ENCODE measurements at regions not wholly inside any gene's neighbourhood (a gene's known extent, or its start where the extent isn't known, plus 50 kb on each side); places are given as distances from the start of the nearest gene placed in this dataset.
"Not testable (repeated sequence)": the region's sequence is repeated elsewhere in the genome, so short reads cannot be mapped to it uniquely, and the experiment has no call there.

DNA sequence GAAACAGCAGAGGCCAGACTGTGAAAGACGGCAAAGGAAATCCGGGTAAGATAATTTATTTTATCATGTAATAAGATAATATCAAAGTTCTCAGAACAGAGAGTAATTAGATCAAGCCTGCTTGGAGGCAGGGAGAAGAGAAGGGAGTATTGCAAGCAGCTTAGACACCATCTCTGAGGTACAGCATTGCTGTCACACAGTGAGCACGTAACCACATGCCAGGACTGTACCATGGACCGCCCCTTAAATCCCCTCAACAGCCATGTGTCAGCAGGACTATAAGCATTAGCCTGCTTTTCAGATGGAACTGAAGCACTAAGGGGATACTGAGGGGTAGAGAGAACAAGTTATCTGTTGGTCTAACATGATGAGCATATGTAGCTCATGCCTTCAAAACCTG is 141.5 kb downstream of the C6orf118 start:
- DNase-seq (ENCODE audit: low read depth in 2 of 2): no peak

DNA sequence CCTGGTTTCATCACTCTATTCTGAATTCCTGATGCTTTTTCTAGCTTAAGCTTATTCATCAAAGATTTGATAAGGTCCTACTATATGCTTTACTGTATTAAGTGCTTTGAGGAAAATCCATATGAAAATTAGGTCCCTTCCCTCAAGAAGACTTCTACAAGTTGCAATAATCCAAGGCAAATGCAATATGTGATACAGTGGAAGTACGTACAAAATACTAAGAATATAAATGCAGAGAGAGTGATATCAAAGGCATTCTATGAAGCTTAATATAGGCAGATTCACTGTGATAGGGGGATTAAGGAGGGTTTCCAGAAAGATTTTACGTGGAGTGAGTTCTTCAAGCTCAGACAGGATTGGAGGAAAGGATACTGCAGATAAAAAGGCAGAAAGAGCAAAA is 142.1 kb downstream of the C6orf118 start:
- DNase-seq (ENCODE audit: low read depth in 2 of 2): no peak

DNA sequence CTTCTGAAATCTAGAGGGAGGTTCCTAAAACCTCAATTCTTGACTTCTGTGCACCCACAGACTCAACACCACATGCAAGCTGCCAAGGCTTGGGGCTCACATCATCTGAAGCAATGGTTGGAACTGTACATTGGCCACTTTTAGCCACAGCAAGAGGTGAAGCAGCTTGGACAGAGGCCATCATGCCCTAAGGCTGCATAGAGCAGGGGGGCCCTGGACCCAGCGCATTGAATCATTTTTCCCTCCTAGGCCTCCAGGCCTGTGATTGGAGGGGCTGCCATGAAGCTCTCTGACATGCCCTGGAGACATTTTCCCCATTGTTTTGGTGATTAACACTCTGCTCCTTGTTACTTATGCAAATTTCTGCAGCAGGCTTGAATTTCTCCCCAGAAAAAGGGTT is 145.9 kb downstream of the C6orf118 start:
- no peak for DNase-seq (ENCODE audit: low read depth in 2 of 2)

DNA sequence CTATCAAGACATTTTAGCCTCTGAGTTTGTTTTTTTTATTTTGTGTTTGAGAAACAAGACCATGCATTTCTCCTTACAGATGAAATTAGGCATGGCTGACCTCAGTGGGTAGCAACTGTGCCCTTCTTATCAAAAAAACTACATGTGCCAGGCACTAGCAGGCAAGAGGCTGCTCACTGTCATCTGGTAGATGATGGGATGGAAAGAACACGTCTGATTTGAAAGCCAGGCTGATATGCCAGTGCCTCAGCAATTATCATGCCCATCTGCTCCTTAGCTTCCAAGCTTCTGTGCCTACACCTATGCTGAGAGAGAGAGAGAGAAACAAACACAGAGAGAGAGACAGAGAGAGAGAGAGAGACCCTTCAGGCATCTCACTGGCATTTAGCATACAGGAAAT is 149.9 kb downstream of the C6orf118 start:
- DNase-seq (ENCODE audit: low read depth in 2 of 2): no peak

DNA sequence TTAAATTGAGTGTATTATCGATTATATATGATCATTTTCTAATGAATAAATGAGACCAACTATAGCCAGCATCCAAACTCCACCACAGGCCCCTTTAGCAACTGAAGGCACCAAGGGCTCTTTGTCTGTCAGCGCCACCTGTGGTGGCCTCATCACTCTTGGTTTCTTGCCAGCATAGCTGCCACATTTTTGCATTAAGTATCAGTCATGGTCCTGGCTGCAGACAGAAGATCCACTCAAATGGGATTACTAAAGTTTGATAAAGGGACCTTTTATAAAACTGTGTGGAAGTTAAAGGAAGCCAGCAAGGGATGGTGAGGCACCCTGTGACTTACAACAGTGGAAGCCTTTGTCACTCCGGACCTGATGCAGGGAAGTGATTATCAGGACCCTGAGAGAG is 162.9 kb downstream of the C6orf118 start:
- no peak for DNase-seq (ENCODE audit: low read depth in 2 of 2)

DNA sequence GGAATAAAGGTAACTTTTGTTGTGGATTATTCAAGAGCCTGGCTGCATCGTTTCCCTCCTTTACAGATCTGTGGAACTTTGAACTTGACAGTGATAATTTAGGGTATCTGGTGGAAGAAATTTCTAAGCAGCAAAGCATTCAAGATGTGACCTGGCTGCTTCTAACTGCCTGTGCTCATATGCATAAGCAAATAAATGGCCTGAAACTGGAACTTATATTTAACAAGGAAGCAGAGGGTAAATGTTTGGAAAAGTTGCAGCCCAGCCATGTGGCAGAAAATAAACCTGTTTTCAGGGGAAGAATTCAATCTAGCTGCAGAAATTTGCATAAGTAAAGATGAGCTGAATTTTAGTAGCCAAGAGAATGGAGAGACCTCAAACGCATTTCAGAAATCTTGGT is 173.5 kb downstream of the C6orf118 start:
- no peak for DNase-seq (ENCODE audit: low read depth in 2 of 2)

DNA sequence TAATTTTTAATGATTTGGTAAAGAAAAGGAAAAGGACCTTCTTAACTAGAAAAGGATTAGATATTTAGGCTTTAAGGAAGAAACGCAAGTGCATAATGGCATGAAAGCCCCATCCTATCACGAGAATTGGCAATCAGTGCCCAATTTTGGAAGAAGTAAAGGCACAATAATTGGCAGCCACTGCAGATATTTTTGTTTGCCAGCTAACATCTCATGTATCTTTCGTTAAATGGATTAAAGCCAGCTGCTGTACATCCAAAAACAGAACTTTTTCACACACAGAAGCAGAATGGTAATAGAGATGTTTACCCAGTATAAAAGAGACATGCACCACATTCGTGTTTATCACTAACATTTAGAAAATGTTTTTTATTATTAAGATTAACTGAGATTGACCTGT is 180.3 kb downstream of the C6orf118 start:
- no peak for DNase-seq (ENCODE audit: low read depth in 2 of 2)

DNA sequence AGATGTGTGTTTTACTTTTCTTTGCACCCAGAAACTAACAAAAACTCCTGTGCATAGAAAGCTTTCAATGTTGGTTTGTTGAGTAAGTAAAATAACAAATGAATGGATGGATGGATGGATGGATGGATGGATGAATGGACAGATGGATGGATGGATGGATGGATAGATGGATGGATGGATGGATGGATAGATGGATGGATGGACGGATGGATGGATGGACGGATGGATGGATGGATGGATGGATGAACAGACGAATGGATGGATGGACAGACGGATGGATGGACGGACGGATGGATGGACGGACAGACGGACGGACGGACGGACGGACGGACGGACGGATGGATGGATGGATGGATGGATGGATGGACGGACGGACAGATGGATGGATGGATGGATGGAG is 181.7 kb downstream of the C6orf118 start:
- not testable (repeated sequence) for DNase-seq (ENCODE audit: low read depth in 2 of 2)

DNA sequence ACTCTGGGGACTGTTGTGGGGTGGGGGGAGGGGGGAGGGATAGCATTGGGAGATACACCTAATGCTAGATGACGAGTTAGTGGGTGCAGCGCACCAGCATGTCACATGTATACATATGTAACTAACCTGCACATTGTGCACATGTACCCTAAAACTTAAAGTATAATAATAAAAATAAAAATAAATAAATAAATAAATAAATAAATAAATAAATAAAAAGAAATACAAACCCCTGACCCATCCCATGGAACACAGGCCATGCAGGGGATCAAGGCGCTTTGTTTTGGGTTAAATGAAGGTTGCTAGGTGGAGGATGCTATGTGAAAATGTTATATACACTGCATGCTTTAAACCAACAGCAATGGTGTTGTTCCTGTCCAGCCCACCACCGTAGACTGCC is 184.7 kb downstream of the C6orf118 start:
- DNase-seq (ENCODE audit: low read depth in 2 of 2): not testable (repeated sequence)

DNA sequence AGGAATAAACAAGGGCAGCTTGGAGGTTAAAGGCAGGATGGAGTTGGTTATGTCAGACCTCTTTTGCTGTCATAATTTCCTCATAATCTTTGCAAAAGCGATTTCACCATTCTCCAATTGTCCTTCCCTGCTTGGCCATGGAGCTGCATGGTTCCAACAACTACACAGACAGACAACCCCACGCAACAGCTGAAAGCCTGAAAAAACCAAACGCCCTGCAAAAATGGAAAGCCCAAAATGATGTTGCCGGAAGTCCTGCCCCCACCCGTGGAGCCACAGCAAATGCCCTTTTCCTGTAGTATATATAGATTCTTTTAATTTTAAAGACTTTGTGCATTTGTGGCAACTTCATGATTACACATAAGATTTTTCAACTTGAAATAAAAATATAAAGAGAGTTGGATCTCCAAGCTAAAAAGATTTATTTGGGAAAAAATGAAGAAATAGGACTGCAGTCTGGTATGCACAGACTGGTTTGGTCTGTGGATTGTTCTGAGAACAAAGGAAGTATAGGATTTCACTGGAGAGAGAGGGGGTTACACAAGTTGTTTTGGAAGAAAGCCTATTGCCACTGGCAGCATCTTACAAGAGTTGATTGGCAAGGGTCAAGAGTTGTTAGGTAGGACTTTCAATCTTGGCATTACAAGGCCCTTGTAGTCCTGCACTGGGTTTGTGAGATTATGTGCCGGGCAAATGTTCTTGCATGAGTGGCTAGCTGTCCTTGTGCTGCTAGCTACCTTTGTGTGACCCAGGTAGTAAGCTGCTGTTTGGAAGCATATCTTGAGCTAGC is 190.0 kb downstream of the C6orf118 start:
- DNase-seq (ENCODE audit: low read depth in 2 of 2): no peak

DNA sequence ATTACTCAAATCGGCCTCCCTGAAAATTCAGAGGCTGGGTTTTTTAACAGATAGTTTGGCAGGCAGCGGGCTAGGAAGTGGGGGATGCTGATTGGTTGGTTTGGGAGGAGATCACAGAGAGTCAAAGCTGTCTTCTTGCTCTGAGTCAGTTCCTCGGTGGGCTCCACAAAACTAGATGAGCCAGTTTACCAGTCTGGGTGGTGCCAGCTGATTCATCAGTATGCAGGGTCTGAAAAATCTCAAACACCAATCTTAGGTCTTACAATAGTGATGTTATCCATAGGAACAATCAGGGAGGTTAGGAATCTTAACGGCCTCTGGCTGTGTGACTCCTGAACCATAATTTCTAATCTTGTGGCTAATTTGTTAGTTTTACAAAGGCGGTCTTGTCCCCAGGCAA is 190.7 kb downstream of the C6orf118 start:
- DNase-seq (ENCODE audit: low read depth in 2 of 2): no peak

DNA sequence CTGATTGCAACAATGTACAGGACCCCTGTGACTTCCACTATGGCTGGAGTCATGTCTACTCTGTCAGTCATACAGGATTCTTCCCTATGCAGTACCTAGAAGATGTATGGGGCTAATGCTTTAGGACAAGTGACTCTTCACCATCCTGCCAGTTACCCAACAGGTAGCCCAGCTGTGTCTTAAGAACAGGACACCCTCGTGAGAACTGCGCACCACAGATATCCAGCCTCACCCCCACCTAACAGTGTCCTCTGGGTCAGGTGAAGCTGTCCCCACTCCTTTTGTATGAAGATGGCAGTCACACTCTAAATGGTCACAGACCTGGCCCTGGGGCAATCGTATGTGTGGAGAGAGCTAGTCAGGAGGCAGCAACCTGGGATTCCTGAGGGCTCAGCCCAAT is 191.6 kb downstream of the C6orf118 start:
- no peak for DNase-seq (ENCODE audit: low read depth in 2 of 2)

DNA sequence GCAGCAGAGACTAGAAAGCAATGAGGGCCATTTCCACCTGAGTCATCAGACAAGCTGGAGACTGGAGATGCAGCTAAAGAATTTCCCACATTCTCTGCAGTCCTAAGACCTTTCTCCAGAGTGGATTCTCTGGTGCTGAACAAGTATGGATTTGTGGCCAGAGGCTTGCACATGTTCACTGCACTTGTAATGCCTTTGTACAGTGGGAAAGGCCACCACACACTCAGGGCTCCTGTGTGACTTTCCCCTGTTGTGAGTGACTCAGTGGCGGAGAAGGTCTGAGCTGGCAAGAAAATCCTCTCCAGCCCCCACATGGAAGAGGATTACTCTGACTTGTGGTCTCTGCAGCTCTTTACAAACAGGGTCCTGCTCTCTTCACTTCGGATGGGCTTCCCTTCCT is 192.3 kb downstream of the C6orf118 start:
- no peak for DNase-seq (ENCODE audit: low read depth in 2 of 2)

DNA sequence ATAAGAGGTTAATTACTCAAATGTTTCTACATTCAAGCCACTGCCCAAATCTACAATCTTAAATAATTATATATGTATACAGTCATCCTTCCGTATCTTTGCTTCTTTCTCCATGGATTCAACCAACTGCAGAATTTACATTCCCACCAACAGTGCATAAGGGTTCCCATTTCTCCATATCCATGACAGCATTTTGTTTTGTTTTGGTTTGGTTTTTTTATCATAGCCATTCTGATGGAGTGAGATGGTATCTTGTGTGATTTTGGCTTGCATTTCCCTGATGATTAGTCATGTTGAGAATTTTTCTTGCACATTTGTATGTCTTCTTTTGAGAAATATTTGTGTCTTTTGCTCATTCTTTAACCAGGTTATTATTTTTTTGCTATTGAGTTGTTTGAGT is 198.5 kb downstream of the C6orf118 start:
- no peak for DNase-seq (ENCODE audit: low read depth in 2 of 2)

DNA sequence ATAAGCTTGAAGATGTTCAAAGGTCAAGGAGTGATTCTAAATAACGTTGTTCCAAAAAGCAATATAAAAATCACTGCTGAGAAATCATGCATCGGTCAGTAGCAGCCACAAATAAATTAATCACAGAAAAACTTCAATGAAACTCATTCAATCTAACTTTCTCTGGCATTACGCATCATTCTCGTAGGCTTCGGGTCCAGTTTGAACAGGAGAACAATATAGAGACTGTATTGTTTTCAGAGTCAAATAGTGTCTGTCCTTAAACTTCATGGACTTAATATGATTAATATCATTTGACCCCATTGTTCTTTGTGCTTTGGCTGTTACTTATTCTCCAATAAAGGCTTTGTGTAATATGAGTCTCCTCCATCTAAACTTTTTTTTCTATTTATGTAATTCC is 200.4 kb downstream of the C6orf118 start:
- DNase-seq (ENCODE audit: low read depth in 2 of 2): no peak

DNA sequence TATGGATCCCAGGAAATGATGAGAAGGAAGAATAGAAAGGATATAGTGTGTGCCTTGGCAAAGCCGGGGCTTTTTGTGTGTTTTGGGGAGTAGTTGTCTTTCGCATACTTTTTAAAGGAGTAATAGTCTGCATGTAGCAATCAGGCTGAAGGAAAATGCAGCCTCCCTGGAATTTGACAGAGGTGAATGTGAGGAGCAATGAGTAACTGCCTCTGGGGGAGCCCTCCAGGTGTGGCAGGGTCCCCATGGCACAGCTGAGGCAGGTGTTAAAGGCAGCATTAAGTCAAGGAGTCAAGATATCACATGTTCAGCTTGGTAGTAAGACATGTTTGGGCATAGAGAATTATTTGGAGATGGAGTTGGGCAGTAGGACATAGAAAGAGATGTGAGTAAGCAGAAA is 203.1 kb downstream of the C6orf118 start:
- no peak for DNase-seq (ENCODE audit: low read depth in 2 of 2)

DNA sequence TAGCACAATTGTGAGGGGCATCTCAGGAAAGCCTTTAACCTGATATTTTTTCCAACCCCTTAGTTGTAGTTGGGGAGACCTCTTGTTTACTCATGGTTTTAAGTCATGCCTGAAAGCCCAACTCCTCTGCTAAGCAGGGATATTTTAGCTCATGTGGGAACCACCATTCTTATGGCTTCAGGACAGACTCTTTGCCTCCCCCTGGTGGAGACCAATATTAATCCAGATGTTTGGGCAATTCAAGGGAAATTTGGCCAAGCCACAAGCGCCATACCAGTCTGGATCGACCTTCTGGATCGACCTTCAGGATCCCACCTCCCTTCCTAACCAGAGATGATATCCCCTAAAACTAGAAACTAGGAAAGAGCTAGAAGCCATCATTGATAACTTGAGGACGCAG is 211.2 kb downstream of the C6orf118 start:
- no peak for DNase-seq (ENCODE audit: low read depth in 2 of 2)

DNA sequence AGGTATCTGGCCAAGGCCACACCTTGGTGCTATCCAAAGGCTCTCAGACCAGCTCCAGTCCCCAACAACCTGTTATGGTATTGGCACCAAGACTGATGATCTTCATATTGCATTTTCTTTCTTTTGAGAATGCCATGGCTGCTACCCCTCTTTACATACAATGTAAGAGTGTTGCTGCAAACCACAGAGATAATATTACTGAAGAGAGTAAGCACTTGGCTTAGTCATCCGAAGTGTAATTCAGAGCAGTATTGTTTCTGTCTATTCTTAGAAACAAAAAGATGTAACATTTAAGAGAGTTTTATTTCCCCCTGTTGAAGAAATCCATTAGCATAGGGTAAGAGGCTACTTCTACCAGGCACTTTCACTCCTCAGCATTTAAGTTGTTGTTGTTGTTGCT is 212.5 kb downstream of the C6orf118 start:
- no peak for DNase-seq (ENCODE audit: low read depth in 2 of 2)

DNA sequence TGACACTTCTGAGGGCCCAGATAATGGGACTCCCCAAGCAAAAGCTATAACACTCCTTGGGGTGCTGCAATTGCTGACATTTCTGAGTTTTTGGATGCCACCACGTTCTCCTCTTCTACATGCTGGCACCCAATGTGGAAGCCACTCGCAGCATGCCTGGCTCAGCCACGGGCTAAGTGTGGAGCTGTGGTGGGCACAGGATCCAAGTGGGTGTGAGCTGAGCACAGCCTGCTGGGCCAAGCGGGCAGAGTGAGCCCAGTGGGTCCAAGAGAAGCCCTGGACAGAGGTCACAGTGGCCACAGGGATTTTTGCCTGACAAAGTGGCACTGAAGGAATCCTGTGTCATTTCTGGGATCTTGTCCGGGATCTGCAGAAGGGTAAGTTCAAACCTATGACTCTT is 213.2 kb downstream of the C6orf118 start:
- no peak for DNase-seq (ENCODE audit: low read depth in 2 of 2)

DNA sequence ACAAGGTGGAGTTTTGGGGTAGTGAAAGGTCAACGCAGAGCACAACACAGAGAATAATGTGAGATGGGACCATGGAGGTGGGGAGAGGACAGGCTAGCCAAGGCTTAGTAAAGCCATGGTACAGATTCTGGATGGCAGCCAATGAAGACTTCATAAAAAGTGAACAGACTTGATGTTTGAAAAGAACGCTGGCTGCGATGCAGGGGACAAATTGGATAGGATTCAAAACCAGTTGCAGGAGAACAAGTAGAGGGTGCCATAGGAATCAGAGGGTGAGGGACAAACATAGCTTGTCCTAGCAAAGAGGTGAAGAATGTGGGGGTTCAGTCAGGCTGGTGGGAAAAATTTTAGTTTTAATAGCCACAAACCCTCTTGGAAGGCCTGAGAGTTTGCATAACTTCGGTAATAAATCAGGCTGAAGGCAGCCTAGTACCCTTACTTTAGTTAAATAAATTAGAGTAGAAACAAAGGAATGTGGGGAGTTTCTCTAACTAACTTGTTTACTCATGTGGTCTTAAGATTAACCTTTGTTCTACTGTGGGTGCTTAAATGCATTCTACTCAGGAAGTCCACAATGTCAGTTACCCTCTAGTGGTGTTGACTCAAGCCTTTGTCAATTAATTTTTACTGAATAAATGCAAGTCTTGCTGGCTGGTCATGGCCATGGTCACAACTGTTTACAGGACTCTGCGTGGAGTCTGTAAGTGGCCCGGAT is 216.4 kb downstream of the C6orf118 start:
- DNase-seq (ENCODE audit: low read depth in 2 of 2): no peak

DNA sequence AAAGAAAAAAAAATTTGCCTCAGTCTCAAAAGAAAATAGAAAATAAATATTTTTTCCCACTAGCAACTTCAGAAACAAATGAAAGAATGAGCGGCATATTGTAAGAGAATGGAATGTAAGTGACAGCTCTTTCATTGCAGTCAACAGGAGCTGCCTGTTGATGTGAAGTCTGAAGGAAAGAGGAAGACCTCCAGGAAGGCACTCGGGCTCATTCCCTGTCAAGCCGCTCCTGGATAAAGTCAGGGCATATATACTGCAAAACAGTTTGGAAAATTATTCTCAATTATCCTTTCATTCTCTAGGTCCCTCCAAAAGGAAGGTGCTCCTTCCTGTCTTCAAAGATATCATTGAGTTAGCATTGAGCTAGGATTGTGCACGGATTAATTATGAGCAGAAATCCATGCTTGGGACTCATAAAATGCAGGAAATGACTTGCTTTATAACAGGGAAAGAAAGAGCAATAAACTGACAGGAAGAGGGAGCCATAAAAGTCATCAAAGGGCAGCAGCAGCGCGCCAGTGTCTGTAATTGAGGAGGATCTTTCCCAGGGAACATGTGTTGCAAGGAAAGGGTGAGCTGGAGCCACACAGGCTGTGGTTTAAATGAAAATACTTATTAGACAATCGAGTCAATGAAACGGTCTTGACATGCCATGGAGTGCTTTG is 218.2 kb downstream of the C6orf118 start:
- DNase-seq (ENCODE audit: low read depth in 2 of 2): no peak

DNA sequence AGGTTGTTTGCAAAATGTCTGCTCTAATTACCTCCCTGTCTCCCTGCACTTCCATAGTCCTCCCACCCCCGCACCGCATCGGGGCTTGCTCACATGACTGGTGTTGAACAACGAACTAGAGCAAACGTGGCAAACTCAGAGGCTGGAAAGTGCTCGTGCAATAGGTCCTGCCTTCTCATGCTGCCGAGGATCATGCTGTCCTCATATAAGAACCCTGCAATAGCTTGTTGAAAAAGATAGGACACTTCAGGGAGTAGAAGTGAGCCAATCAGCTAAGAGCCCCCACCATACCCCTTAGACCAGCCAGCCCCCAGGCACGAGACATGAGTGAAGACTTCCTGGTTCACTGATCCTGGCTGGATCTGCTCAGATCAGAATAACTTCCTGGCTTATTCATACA is 219.2 kb downstream of the C6orf118 start:
- DNase-seq (ENCODE audit: low read depth in 2 of 2): no peak

DNA sequence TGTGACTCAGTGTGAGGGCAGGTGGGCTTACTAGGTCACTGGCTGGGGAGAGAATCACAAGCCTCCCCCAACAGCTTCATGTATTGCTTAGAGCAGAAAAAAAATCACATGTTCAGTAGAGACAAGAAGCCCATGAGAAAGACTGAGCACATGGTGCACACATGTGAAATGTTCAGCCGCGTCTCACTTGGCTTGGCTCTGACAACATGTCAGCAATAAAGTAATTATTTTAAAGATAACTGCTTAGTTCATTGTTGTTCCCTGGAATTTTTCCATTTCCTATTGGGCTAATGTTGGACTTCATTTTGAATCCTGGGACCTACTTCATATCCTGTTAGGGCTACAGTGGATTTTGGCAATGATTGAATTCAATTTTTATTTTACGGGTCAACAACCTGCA is 222.6 kb downstream of the C6orf118 start:
- DNase-seq (ENCODE audit: low read depth in 2 of 2): no peak

Measured in stimulated activated CD8-positive, alpha-beta memory T cell treated with anti-CD3 and anti-CD28 coated beads, Interleukin-7, amount 100 ng/mL, for 1 hour (primary cell).